HG03520 (cell line): ENCODE measurements at regions not wholly inside any gene's neighbourhood (a gene's known extent, or its start where the extent isn't known, plus 50 kb on each side); places are given as distances from the start of the nearest gene placed in this dataset.

Experiments
- ATAC-seq: cut with Tn5 transposase; IDR thresholded peaks from one replicate; pipeline ENCODE4 v1.9.1; 2021; ENCODE audit warnings: mild to moderate bottlenecking, moderate library complexity; ENCODE audit not compliant: unreplicated experiment

GRCh38 chr5:35367526-35367925 is 137.2 kb upstream of the PRLR start:
- ATAC-seq = no peak

- no peak for ATAC-seq
Observed at GRCh38 chr5:35365758-35366157, 135.5 kb upstream of the PRLR start.

- ATAC-seq = no peak
Observed at GRCh38 chr5:35364350-35364749, 134.1 kb upstream of the PRLR start.

GRCh38 chr5:35363387-35363965 is 133.2 kb upstream of the PRLR start:
- ATAC-seq = no peak

- no peak for ATAC-seq
Observed at GRCh38 chr5:35362772-35363171, 132.5 kb upstream of the PRLR start.

- no peak for ATAC-seq
Observed at GRCh38 chr5:35360671-35361070, 130.4 kb upstream of the PRLR start.

GRCh38 chr5:35359859-35360258 is 129.6 kb upstream of the PRLR start:
- no peak for ATAC-seq

GRCh38 chr5:35357973-35358372 is 127.7 kb upstream of the PRLR start:
- no peak for ATAC-seq

- no peak for ATAC-seq
Observed at GRCh38 chr5:35356725-35357124, 126.4 kb upstream of the PRLR start.

- ATAC-seq = no peak
Observed at GRCh38 chr5:35354751-35355150, 124.5 kb upstream of the PRLR start.

- no peak for ATAC-seq
Observed at GRCh38 chr5:35345222-35345621, 114.9 kb upstream of the PRLR start.

GRCh38 chr5:35342664-35343063 is 112.4 kb upstream of the PRLR start:
- ATAC-seq = no peak

- no peak for ATAC-seq
Observed at GRCh38 chr5:35341189-35341588, 110.9 kb upstream of the PRLR start.

GRCh38 chr5:35339616-35340100 is 109.4 kb upstream of the PRLR start:
- ATAC-seq = no peak

GRCh38 chr5:35339006-35339405 is 108.7 kb upstream of the PRLR start:
- ATAC-seq = no peak

GRCh38 chr5:35338157-35338453 is 107.8 kb upstream of the PRLR start:
- no peak for ATAC-seq

- ATAC-seq = no peak
Observed at GRCh38 chr5:35337340-35338156, 107.3 kb upstream of the PRLR start.

- no peak for ATAC-seq
Observed at GRCh38 chr5:35336230-35336629, 105.9 kb upstream of the PRLR start.

GRCh38 chr5:35335752-35336151 is 105.5 kb upstream of the PRLR start:
- no peak for ATAC-seq

GRCh38 chr5:35333366-35333765 is 103.1 kb upstream of the PRLR start:
- ATAC-seq = no peak

- no peak for ATAC-seq
Observed at GRCh38 chr5:35331956-35332950, 102.0 kb upstream of the PRLR start.
